HepG2 (cell line): ENCODE measurements at regions not wholly inside any gene's neighbourhood (a gene's known extent, or its start where the extent isn't known, plus 50 kb on each side); places are given as distances from the start of the nearest gene placed in this dataset.

ENCODE experiments used
- ATAC-seq: fragments of 200-7000 bp; cut with Tn5 transposase; 3 replicates; pipeline ENCODE4 v1.9.1; 2020; ENCODE audit warnings: mild to moderate bottlenecking, moderate library complexity
- BruUV-seq: library from RNA; stranded (reverse); fragments of 400-500 nt; replicated peaks from 2 replicates; lab custom pipeline; 2021; lab: Mats Ljungman, UMichigan
- CTCF ChIA-PET: fragments of 300-600 bp; formaldehyde crosslinking; extraction: SDS; loops from one replicate; lab custom pipeline; 2021; ENCODE audit warnings: low total read pairs, inconsistent platforms, low intra/inter-chr PET ratio; lab: Yijun Ruan, JAX
- POLR2A ChIA-PET: fragments of 350-600 bp; sonication (Branson Sonifier 250); formaldehyde crosslinking; loops from one replicate; lab custom pipeline; 2020; ENCODE audit warnings: antibody characterized with exemption, inconsistent platforms; lab: Yijun Ruan, JAX
- DNase-seq: peaks from one replicate; pipeline ENCODE4 v3.0.0-alpha.2; 2015; ENCODE audit warnings: low spot score
- FAIRE-seq: peaks from 3 replicates; lab custom pipeline; 2011; peaks lifted over from hg19 to GRCh38; lab: Jason Lieb, UNC
- H2AFZ ChIP-seq: one replicate; pipeline ENCODE4 v1.6.1; 2011; ENCODE audit warnings: low read length, inconsistent platforms
- H3K27ac ChIP-seq: fragments of 300-600 bp; 3 replicates; pipeline ENCODE4 v1.8.0; 2011; ENCODE audit warnings: mixed run types, mild to moderate bottlenecking, mixed read lengths, low read length, inconsistent platforms; ENCODE audit not compliant: insufficient read depth; ENCODE audit errors: extremely low read length
- H3K27me3 ChIP-seq, 2 experiments: fragments of 200-600 bp in 1 of 2; 2 replicates in 1 of 2; 3 replicates in 1 of 2; pipeline versions ENCODE4 v1.6.0 to v1.8.0; 2011; ENCODE audit warnings: low read length in 2 of 2, mild to moderate bottlenecking in 2 of 2, moderate library complexity in 2 of 2, inconsistent platforms in 1 of 2; ENCODE audit not compliant: insufficient read depth in 2 of 2, control insufficient read depth in 1 of 2
- H3K36me3 ChIP-seq, 2 experiments: fragments of 200-600 bp in 1 of 2; replicated peaks in 1 of 2; 2 replicates in 1 of 2; 3 replicates in 1 of 2; pipeline versions ENCODE4 v1.5.1 to v1.8.0; 2011; ENCODE audit warnings: low read length in 2 of 2, inconsistent platforms in 1 of 2; ENCODE audit not compliant: insufficient read depth in 2 of 2, control insufficient read depth in 1 of 2
- H3K4me1 ChIP-seq: 2 replicates; pipeline ENCODE4 v1.5.1; 2012; ENCODE audit warnings: low read length, inconsistent platforms; ENCODE audit not compliant: insufficient read depth
- H3K4me2 ChIP-seq: 2 replicates; pipeline ENCODE4 v1.6.0; 2011; ENCODE audit warnings: low read depth, low read length, inconsistent platforms
- H3K4me3 ChIP-seq, 3 experiments: fragments of 200-600 bp in 1 of 3; sonication (generic), shearing (Covaris generic) in 1 of 3; replicated peaks in 1 of 3; 2 replicates each; pipeline ENCODE4 v1.5.1; 2011 to 2016; ENCODE audit warnings: low read length in 3 of 3, inconsistent platforms in 2 of 3, low read depth in 2 of 3, mild to moderate bottlenecking in 2 of 3, control low read depth in 1 of 3, mixed read lengths in 1 of 3; ENCODE audit not compliant: insufficient read depth in 1 of 3
- H3K79me2 ChIP-seq: one replicate; pipeline ENCODE4 v1.6.1; 2011; ENCODE audit warnings: low read length, inconsistent platforms; ENCODE audit not compliant: insufficient read depth
- H3K9ac ChIP-seq: 2 replicates; pipeline ENCODE4 v1.6.0; 2011; ENCODE audit warnings: mild to moderate bottlenecking, low read depth, low read length, inconsistent platforms; ENCODE audit not compliant: insufficient read depth
- H3K9me3 ChIP-seq: 2 replicates; pipeline ENCODE4 v1.5.1; 2012; ENCODE audit warnings: mild to moderate bottlenecking, low read length
- H4K20me1 ChIP-seq: 2 replicates; pipeline ENCODE4 v1.6.0; 2011; ENCODE audit warnings: inconsistent platforms, mild to moderate bottlenecking, low read length, moderate library complexity; ENCODE audit not compliant: insufficient read depth
- CENPT ChIP-seq: sonication (generic); formaldehyde crosslinking; IDR thresholded peaks from 2 replicates; pipeline ENCODE4 v1.8.0; 2022; ENCODE audit warnings: low read depth, mild to moderate bottlenecking, moderate library complexity, missing genetic modification reagents
- HNRNPH1 ChIP-seq: fragments of 200-400 bp; formaldehyde crosslinking; optimal IDR thresholded peaks from 2 replicates; pipeline ENCODE3; 2017; ENCODE audit warnings: mild to moderate bottlenecking, low read depth, low read length
- JUN ChIP-seq: sonication (generic); formaldehyde crosslinking; IDR thresholded peaks from 2 replicates; pipeline ENCODE4 v1.4.0; 2020; ENCODE audit warnings: mild to moderate bottlenecking, missing genetic modification reagents
- MBD4 ChIP-seq: IDR thresholded peaks from 2 replicates; pipeline ENCODE4 v1.6.1; 2012; ENCODE audit warnings: low read length, inconsistent platforms, borderline replicate concordance
- RBM39 ChIP-seq: fragments of 200-400 bp; formaldehyde crosslinking; IDR thresholded peaks from one replicate; pipeline ENCODE4 v1.6.1; 2018; ENCODE audit warnings: antibody characterized with exemption, mild to moderate bottlenecking, low read depth, low read length; ENCODE audit not compliant: poor library complexity, severe bottlenecking
- ZBTB2 ChIP-seq: sonication (generic); formaldehyde crosslinking; IDR thresholded peaks from 2 replicates; pipeline ENCODE4 v1.8.0; 2022; ENCODE audit warnings: low read depth, missing genetic modification reagents
- ZBTB8A ChIP-seq: sonication (generic); formaldehyde crosslinking; IDR thresholded peaks from 2 replicates; pipeline ENCODE4 v1.4.0; 2020; ENCODE audit warnings: mild to moderate bottlenecking, low read depth, missing genetic modification reagents, borderline replicate concordance
- ZNF468 ChIP-seq: sonication (generic); formaldehyde crosslinking; IDR thresholded peaks from 2 replicates; pipeline ENCODE4 v1.8.0; 2022; ENCODE audit warnings: mild to moderate bottlenecking, moderate library complexity, missing genetic modification reagents
- ZNF550 ChIP-seq: sonication (generic); formaldehyde crosslinking; IDR thresholded peaks from 2 replicates; pipeline ENCODE4 v1.4.0; 2020; ENCODE audit warnings: mild to moderate bottlenecking, missing genetic modification reagents, borderline replicate concordance
- ZNF557 ChIP-seq: sonication (generic); formaldehyde crosslinking; IDR thresholded peaks from 2 replicates; pipeline ENCODE4 v1.4.0; 2020; ENCODE audit warnings: missing genetic modification reagents
- ZNF691 ChIP-seq: sonication (generic); formaldehyde crosslinking; IDR thresholded peaks from 2 replicates; pipeline ENCODE4 v1.4.0; 2020; ENCODE audit warnings: missing genetic modification reagents, low read depth, mild to moderate bottlenecking, borderline replicate concordance
- ZSCAN30 ChIP-seq: sonication (generic); formaldehyde crosslinking; IDR thresholded peaks from 2 replicates; pipeline ENCODE4 v1.5.0; 2020; ENCODE audit warnings: mild to moderate bottlenecking, missing genetic modification reagents
- WGBS: methylation state at CpG from one replicate; pipeline ENCODE4 v1.1.6; 2017; ENCODE audit warnings: low lambda C conversion rate; 5-methylcytosine and 5-hydroxymethylcytosine counted together
- in situ Hi-C: cut with HindIII; loops from 2 replicates; pipeline ENCODE4 v1.10.0; 2017; ENCODE audit warnings: low pct_unique_long_range_greater_than_20kb; ENCODE audit not compliant: extremely low pct_ligation_motif_present
- intact Hi-C: fragments of 100-400 bp; cut with micrococcal nuclease; formaldehyde crosslinking; loops from one replicate; pipeline ENCODE4 v1.10.0; 2022; ENCODE audit not compliant: unreplicated experiment

- DNase-seq, result no peak
- Histone ChIP-seq H4K20me1 (no peaks in the 10 kb centered on the region), H3K4me2 (no peak overlapping the region), H2AFZ (no peak overlapping the region), H3K4me1 (no peaks in the 10 kb centered on the region), H3K4me3 (no peak overlapping the region), H3K36me3 (no peaks in the 10 kb centered on the region)
- no peak for ATAC-seq
- CTCF ChIA-PET, result no interaction called here
- FAIRE-seq, result no peak
- in situ Hi-C loops (no loop called here), intact Hi-C loops (no loop called here)
- TF ChIP-seq ZBTB2 (CRISPR knock-in tag) (no peak), ZNF691 (CRISPR knock-in tag) (no peak), ZNF550 (CRISPR knock-in tag) (no peak), ZNF468 (CRISPR knock-in tag) (no peak), JUN (CRISPR knock-in tag) (no peak), ZSCAN30 (CRISPR knock-in tag) (no peak), CENPT (CRISPR knock-in tag) (no peak), MBD4 (no peak), ZBTB8A (CRISPR knock-in tag) (no peak), ZNF557 (CRISPR knock-in tag) (no peak), HNRNPH1 (no peak), RBM39 (no peak)
- TF ChIP-seq, all 625 proteins: peak for 0
- BruUV-seq, result no TSS peak
- Histone ChIP-seq H3K27me3 (no peaks in the 10 kb centered on the region), H3K9ac (no peak overlapping the region), H3K9me3 (no peaks in the 10 kb centered on the region), H3K27ac (no peak overlapping the region), H3K79me2 (no peaks in the 10 kb centered on the region)
- WGBS, result 27% methylated on average over 6 of the region's 6 CpGs
- POLR2A ChIA-PET, result no interaction called here
These were observed 179.3 kb downstream of the ZC3H11B start for GRCh38 chr1:219433496-219434131.
